ENCODE measurements at regions not wholly inside any gene's neighbourhood (a gene's known extent, or its start where the extent isn't known, plus 50 kb on each side); places are given as distances from the start of the nearest gene placed in this dataset.

DNA sequence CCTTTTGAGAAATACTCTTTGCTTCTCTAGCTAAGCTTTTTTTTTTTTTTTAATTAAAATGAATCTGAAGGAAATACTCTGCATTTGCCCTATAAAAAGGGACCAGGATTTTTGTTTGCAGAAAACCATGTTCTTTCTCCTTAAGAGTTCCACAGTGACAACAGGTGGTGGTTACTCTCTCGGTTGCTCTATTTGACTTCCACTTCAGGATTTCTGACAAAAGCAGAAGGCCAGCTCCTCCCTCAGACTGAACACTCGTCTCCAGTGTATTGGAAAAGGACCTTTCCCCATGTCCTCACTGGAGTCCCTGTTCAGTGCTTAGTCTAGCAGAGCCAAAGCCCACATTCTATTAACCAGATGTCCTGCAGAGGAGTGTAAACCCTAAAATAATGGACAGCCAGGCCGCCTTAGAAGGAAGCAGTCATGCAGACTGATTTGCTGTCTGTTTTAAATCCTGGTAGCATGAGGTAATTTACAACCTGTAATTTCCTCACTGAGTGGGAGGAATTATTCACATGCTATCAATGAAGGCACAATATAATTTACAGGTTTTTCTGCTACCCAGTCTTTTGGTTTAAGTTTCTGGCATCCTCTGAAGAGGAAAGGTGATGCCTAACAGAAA, 599.3 kb downstream of the PYDC2 start:
- H3K27ac ChIP-seq (ENCODE audit: low read depth in 1 of 2, low read length in 2 of 2) = no peak overlapping the region
- Mint-ChIP-seq H3K27ac (no peak overlapping the region), H3K27me3 (ENCODE audit: low read depth in 3 of 3) (peaks cover 0 to 2% (median 0%) of the 10 kb centered on the region in 3 donors), H3K4me3 (no peak overlapping the region), H3K36me3 (no peaks in the 10 kb centered on the region), H3K9me3 (peaks cover 2 to 9% (median 4%) of the 10 kb centered on the region in 7 donors), H3K4me1 (no peaks in the 10 kb centered on the region)
- no peak overlapping the region for H3K4me2 ChIP-seq (replicated peaks; ENCODE audit: extremely low read depth, low read length, poor library complexity, severe bottlenecking)
- WGBS (ENCODE audit: insufficient coverage) = 17% methylated on average over 1 of the region's 3 CpGs
- H3K79me2 ChIP-seq (ENCODE audit: insufficient read depth, low read length) = no peaks in the 10 kb centered on the region
- TF ChIP-seq, protein P1, sequence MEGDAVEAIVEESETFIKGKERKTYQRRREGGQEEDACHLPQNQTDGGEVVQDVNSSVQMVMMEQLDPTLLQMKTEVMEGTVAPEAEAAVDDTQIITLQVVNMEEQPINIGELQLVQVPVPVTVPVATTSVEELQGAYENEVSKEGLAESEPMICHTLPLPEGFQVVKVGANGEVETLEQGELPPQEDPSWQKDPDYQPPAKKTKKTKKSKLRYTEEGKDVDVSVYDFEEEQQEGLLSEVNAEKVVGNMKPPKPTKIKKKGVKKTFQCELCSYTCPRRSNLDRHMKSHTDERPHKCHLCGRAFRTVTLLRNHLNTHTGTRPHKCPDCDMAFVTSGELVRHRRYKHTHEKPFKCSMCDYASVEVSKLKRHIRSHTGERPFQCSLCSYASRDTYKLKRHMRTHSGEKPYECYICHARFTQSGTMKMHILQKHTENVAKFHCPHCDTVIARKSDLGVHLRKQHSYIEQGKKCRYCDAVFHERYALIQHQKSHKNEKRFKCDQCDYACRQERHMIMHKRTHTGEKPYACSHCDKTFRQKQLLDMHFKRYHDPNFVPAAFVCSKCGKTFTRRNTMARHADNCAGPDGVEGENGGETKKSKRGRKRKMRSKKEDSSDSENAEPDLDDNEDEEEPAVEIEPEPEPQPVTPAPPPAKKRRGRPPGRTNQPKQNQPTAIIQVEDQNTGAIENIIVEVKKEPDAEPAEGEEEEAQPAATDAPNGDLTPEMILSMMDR (IDR thresholded peaks at IDR 0.05) = no peak
- H3K9ac ChIP-seq (ENCODE audit: insufficient read depth, low read length, poor library complexity, severe bottlenecking) = no peak overlapping the region
- no peak overlapping the region for H2AFZ ChIP-seq (ENCODE audit: insufficient read depth, low read depth, low read length, poor library complexity, severe bottlenecking)
- H4K20me1 ChIP-seq (ENCODE audit: insufficient read depth, low read length) = no peaks in the 10 kb centered on the region
- H3K27me3 ChIP-seq (ENCODE audit: control insufficient read depth in 2 of 2, insufficient read depth in 2 of 2, low read length in 2 of 2) = no peaks in the 10 kb centered on the region
- no peak overlapping the region for H3K4me3 ChIP-seq (replicated peaks in 1 of 3; ENCODE audit: low read depth in 2 of 3, low read length in 3 of 3)
- intact Hi-C loops (cut with micrococcal nuclease) = no loop called here
- no peak for DNase-seq
- no peaks in the 10 kb centered on the region for H3K9me3 ChIP-seq (replicated peaks in 1 of 2; ENCODE audit: control insufficient read depth in 1 of 2, insufficient read depth in 1 of 2, low read length in 2 of 2)
- no peaks in the 10 kb centered on the region for H3K4me1 ChIP-seq (ENCODE audit: control insufficient read depth in 1 of 2, insufficient read depth in 2 of 2, low read length in 2 of 2)
- H3K36me3 ChIP-seq (replicated peaks in 1 of 2; ENCODE audit: control insufficient read depth in 1 of 2, insufficient read depth in 2 of 2, low read length in 2 of 2) = no peaks in the 10 kb centered on the region

DNA sequence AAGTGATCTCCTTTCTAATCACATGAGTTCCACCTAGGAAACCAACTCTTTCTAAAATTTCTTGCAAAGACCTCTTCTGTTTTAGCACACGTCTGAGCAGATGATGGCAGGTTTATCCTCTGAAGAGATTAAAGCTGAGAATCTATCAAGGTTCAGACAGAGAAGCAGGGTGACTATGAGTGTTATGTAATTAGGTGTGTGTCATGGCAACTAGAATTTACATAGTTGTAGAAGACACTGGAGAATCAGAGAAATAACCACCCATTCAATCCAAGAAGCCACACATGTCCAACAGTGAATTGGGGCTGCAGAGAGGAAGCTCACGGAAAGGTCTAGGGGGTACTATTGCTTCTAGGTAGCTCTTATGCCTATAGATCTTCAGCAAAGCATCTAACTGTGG, 600.5 kb downstream of the PYDC2 start:
- no peak overlapping the region for H3K4me3 Mint-ChIP-seq
- H3K9ac ChIP-seq (ENCODE audit: insufficient read depth, low read length, poor library complexity, severe bottlenecking) = no peak overlapping the region
- intact Hi-C loops (cut with micrococcal nuclease) = no loop called here

More for the DNA sequence above, 600.5 kb downstream of the PYDC2 start:
- H3K36me3 ChIP-seq (replicated peaks in 1 of 2; ENCODE audit: control insufficient read depth in 1 of 2, insufficient read depth in 2 of 2, low read length in 2 of 2) = no peaks in the 10 kb centered on the region
- peaks cover 2 to 12% (median 3%) of the 10 kb centered on the region in 7 donors for H3K9me3 Mint-ChIP-seq
- no peaks in the 10 kb centered on the region for H3K79me2 ChIP-seq (ENCODE audit: insufficient read depth, low read length)
- no peaks in the 10 kb centered on the region for H3K4me1 ChIP-seq (ENCODE audit: control insufficient read depth in 1 of 2, insufficient read depth in 2 of 2, low read length in 2 of 2)
- no peaks in the 10 kb centered on the region for H3K4me1 Mint-ChIP-seq
- no peaks in the 10 kb centered on the region for H3K36me3 Mint-ChIP-seq
- H3K27ac Mint-ChIP-seq = no peak overlapping the region
- TF ChIP-seq, protein P1 (IDR thresholded peaks at IDR 0.05) = no peak
- H3K27me3 ChIP-seq (ENCODE audit: control insufficient read depth in 2 of 2, insufficient read depth in 2 of 2, low read length in 2 of 2) = no peaks in the 10 kb centered on the region
- H3K4me3 ChIP-seq (replicated peaks in 1 of 3; ENCODE audit: low read depth in 2 of 3, low read length in 3 of 3) = no peak overlapping the region
- H3K9me3 ChIP-seq (replicated peaks in 1 of 2; ENCODE audit: control insufficient read depth in 1 of 2, insufficient read depth in 1 of 2, low read length in 2 of 2) = no peaks in the 10 kb centered on the region
- no peak overlapping the region for H2AFZ ChIP-seq (ENCODE audit: insufficient read depth, low read depth, low read length, poor library complexity, severe bottlenecking)
- no peak overlapping the region for H3K4me2 ChIP-seq (replicated peaks; ENCODE audit: extremely low read depth, low read length, poor library complexity, severe bottlenecking)
- DNase-seq = no peak
- H4K20me1 ChIP-seq (ENCODE audit: insufficient read depth, low read length) = no peaks in the 10 kb centered on the region
- 90% methylated on average over 1 of the region's 2 CpGs for WGBS (ENCODE audit: insufficient coverage)
- H3K27me3 Mint-ChIP-seq (ENCODE audit: low read depth in 3 of 3) = peaks cover 0 to 2% (median 0%) of the 10 kb centered on the region in 3 donors
- no peak overlapping the region for H3K27ac ChIP-seq (ENCODE audit: low read depth in 1 of 2, low read length in 2 of 2)

Data from CD14-positive monocyte (primary cell).